Lower lobe of right lung (tissue), 2 donors: ENCODE measurements at regions not wholly inside any gene's neighbourhood (a gene's known extent, or its start where the extent isn't known, plus 50 kb on each side); places are given as distances from the start of the nearest gene placed in this dataset.

ENCODE experiments used
- ATAC-seq, 2 donors: fragments of 200-7000 bp; cut with Tn5 transposase; one replicate each; pipeline ENCODE4 v1.9.1; 2020 to 2022; ENCODE audit warnings: mild to moderate bottlenecking in 2 of 2, moderate library complexity in 2 of 2
- DNase-seq: peaks from one replicate; pipeline ENCODE4 v3.0.0-alpha.2; 2020
- H3K27ac ChIP-seq: fragments of 200-600 bp; one replicate; pipeline ENCODE4 v1.8.0; 2022
- H3K27me3 ChIP-seq: fragments of 200-600 bp; one replicate; pipeline ENCODE4 v1.8.0; 2022; ENCODE audit warnings: low read depth
- H3K36me3 ChIP-seq: fragments of 200-600 bp; one replicate; pipeline ENCODE4 v1.8.0; 2022; ENCODE audit warnings: mild to moderate bottlenecking
- H3K4me1 ChIP-seq: fragments of 200-600 bp; one replicate; pipeline ENCODE4 v1.8.0; 2022
- H3K4me3 ChIP-seq: fragments of 200-600 bp; one replicate; pipeline ENCODE4 v1.8.0; 2022; ENCODE audit warnings: mild to moderate bottlenecking
- H3K9me3 ChIP-seq: fragments of 200-600 bp; one replicate; pipeline ENCODE4 v1.8.0; 2022
- intact Hi-C: fragments of 100-400 bp; cut with DNase I; formaldehyde crosslinking; loops from one replicate; pipeline ENCODE4 v1.11.0; 2022
- TF ChIP-seq, protein P1 (sequence below): fragments of 200-600 bp; IDR thresholded peaks from one replicate; pipeline ENCODE4 v1.8.0; 2022; ENCODE audit warnings: antibody characterized with exemption, mild to moderate bottlenecking
- donor health status: DM: no; HTN: yes; CAD: no; lungs with severe emphysema.

- no peaks in the 10 kb centered on the region for H3K4me1 ChIP-seq
- no peaks in the 10 kb centered on the region for H3K36me3 ChIP-seq
- ATAC-seq, result no peak
- no peak overlapping the region for H3K4me3 ChIP-seq
- no peak overlapping the region for H3K27ac ChIP-seq
- intact Hi-C loops, result no loop called here
- DNase-seq, result no peak
- H3K27me3 ChIP-seq, result no peaks in the 10 kb centered on the region
- TF ChIP-seq, protein P1, sequence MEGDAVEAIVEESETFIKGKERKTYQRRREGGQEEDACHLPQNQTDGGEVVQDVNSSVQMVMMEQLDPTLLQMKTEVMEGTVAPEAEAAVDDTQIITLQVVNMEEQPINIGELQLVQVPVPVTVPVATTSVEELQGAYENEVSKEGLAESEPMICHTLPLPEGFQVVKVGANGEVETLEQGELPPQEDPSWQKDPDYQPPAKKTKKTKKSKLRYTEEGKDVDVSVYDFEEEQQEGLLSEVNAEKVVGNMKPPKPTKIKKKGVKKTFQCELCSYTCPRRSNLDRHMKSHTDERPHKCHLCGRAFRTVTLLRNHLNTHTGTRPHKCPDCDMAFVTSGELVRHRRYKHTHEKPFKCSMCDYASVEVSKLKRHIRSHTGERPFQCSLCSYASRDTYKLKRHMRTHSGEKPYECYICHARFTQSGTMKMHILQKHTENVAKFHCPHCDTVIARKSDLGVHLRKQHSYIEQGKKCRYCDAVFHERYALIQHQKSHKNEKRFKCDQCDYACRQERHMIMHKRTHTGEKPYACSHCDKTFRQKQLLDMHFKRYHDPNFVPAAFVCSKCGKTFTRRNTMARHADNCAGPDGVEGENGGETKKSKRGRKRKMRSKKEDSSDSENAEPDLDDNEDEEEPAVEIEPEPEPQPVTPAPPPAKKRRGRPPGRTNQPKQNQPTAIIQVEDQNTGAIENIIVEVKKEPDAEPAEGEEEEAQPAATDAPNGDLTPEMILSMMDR, result no peak
- no peaks in the 10 kb centered on the region for H3K9me3 ChIP-seq
Observed at GRCh38 chr2:21289551-21289950, 165.8 kb downstream of the TDRD15 start.

DNA sequence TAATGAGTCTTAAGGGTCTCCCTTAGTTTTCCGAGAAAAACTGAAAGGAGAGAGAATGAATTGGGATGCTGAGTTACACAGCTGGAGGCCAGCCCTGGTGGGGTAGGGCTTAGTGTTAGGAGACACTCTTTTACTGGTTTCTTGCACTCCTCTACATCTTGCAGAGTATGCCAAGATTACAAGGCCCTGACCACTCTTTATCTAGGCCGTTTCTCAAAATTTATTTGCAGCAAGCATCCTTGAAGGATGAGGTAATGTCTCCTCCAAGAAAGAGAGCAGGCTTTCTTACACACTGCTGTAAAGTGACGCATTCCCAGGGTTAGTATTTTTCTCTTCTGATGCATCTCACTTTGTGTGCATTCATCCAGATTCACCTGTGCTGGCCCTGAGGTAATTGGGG, 166.2 kb downstream of the TDRD15 start:
- H3K27ac ChIP-seq, result no peak overlapping the region
- no peak overlapping the region for H3K4me3 ChIP-seq
- no peaks in the 10 kb centered on the region for H3K27me3 ChIP-seq
- DNase-seq, result no peak
- H3K4me1 ChIP-seq, result no peaks in the 10 kb centered on the region
- TF ChIP-seq, protein P1, result no peak
- intact Hi-C loops, result no loop called here
- no peaks in the 10 kb centered on the region for H3K9me3 ChIP-seq
- no peaks in the 10 kb centered on the region for H3K36me3 ChIP-seq
- ATAC-seq, result no peak

- Histone ChIP-seq H3K27me3 (no peaks in the 10 kb centered on the region), H3K9me3 (no peaks in the 10 kb centered on the region), H3K4me1 (no peaks in the 10 kb centered on the region), H3K36me3 (no peaks in the 10 kb centered on the region), H3K27ac (no peak overlapping the region), H3K4me3 (no peak overlapping the region)
- ATAC-seq, result no peak
- TF ChIP-seq, protein P1, result no peak
- no peak for DNase-seq
- intact Hi-C loops, result no loop called here
Observed at GRCh38 chr2:21291426-21291825, 167.7 kb downstream of the TDRD15 start.

GRCh38 chr2:21294446-21294845, 170.7 kb downstream of the TDRD15 start:
- Histone ChIP-seq H3K27ac (no peak overlapping the region), H3K27me3 (no peaks in the 10 kb centered on the region), H3K4me1 (no peaks in the 10 kb centered on the region), H3K4me3 (no peak overlapping the region), H3K9me3 (no peaks in the 10 kb centered on the region), H3K36me3 (no peaks in the 10 kb centered on the region)
- TF ChIP-seq, protein P1, result no peak
- ATAC-seq, result no peak
- no peak for DNase-seq
- intact Hi-C loops, result no loop called here

DNA sequence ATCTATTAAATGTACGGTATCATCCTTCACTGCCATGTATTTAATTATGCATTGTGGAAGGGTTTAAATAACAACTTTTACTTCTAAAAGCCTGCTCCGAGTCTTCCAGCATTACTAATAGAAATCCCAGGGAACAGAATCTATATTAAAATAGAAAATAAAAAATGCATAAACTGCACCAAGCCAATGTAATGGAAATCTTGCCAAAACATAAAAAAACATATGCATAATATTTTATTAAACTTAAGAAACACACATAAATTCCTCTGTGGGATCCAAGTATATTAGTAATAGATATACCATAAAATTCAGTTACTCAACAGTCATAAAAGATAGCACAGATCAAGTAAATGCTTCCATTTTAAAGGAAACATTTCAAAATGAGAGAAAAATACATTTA, 175.6 kb downstream of the TDRD15 start:
- H3K27me3 ChIP-seq, result no peaks in the 10 kb centered on the region
- H3K4me3 ChIP-seq, result no peak overlapping the region
- no peak overlapping the region for H3K27ac ChIP-seq
- H3K4me1 ChIP-seq, result no peaks in the 10 kb centered on the region
- intact Hi-C loops, result no loop called here
- ATAC-seq (no peak), DNase-seq (no peak)
- TF ChIP-seq, protein P1, result no peak
- no peaks in the 10 kb centered on the region for H3K9me3 ChIP-seq
- H3K36me3 ChIP-seq, result no peaks in the 10 kb centered on the region

- intact Hi-C loops, result no loop called here
- Histone ChIP-seq H3K9me3 (no peaks in the 10 kb centered on the region), H3K4me3 (no peak overlapping the region), H3K27me3 (no peaks in the 10 kb centered on the region), H3K4me1 (no peaks in the 10 kb centered on the region), H3K27ac (no peak overlapping the region), H3K36me3 (no peaks in the 10 kb centered on the region)
- no peak for ATAC-seq
- TF ChIP-seq, protein P1, result no peak
- DNase-seq, result no peak
Observed at GRCh38 chr2:21301871-21302455, 178.2 kb downstream of the TDRD15 start.
